ENCODE measurements at regions not wholly inside any gene's neighbourhood (a gene's known extent, or its start where the extent isn't known, plus 50 kb on each side); places are given as distances from the start of the nearest gene placed in this dataset.
A peak's percentile ranks its signal among the peaks of the same experiment; 100 is the strongest.

GRCh38 chr6:100121854-100122609 is 128.0 kb upstream of the MCHR2 start:
- Mint-ChIP-seq H3K27me3 (ENCODE audit: low read depth) (peaks cover 6% of the 10 kb centered on the region), H3K36me3 (ENCODE audit: low read depth) (no peaks in the 10 kb centered on the region), H3K4me3 (no peak overlapping the region), H3K4me1 (no peaks in the 10 kb centered on the region), H3K9me3 (no peaks in the 10 kb centered on the region), H3K27ac (no peak overlapping the region)
- no peak for TF ChIP-seq CTCF (IDR thresholded peaks at IDR 0.05; ENCODE audit: unreplicated experiment in 3 of 3)

- H3K9me3 Mint-ChIP-seq = no peaks in the 10 kb centered on the region
- no peaks in the 10 kb centered on the region for H3K4me1 Mint-ChIP-seq
- no peak for TF ChIP-seq CTCF (IDR thresholded peaks at IDR 0.05; ENCODE audit: unreplicated experiment in 3 of 3)
- no peak overlapping the region for H3K4me3 Mint-ChIP-seq
- no peaks in the 10 kb centered on the region for H3K36me3 Mint-ChIP-seq (ENCODE audit: low read depth)
- peaks cover 5% of the 10 kb centered on the region for H3K27me3 Mint-ChIP-seq (ENCODE audit: low read depth)
- H3K27ac Mint-ChIP-seq = no peak overlapping the region
Measured at GRCh38 chr6:100119261-100119660, 125.2 kb upstream of the MCHR2 start.

GRCh38 chr6:100118301-100118700 is 124.3 kb upstream of the MCHR2 start:
- no peaks in the 10 kb centered on the region for H3K36me3 Mint-ChIP-seq (ENCODE audit: low read depth)
- no peak overlapping the region for H3K27ac Mint-ChIP-seq
- no peak overlapping the region for H3K4me3 Mint-ChIP-seq
- H3K4me1 Mint-ChIP-seq = no peaks in the 10 kb centered on the region
- no peaks in the 10 kb centered on the region for H3K27me3 Mint-ChIP-seq (ENCODE audit: low read depth)
- H3K9me3 Mint-ChIP-seq = no peaks in the 10 kb centered on the region
- TF ChIP-seq CTCF (IDR thresholded peaks at IDR 0.05; ENCODE audit: unreplicated experiment in 3 of 3) = no peak

GRCh38 chr6:100117680-100118079 is 123.7 kb upstream of the MCHR2 start:
- Mint-ChIP-seq H3K9me3 (no peaks in the 10 kb centered on the region), H3K36me3 (ENCODE audit: low read depth) (no peaks in the 10 kb centered on the region), H3K27ac (no peak overlapping the region), H3K4me3 (no peak overlapping the region), H3K27me3 (ENCODE audit: low read depth) (peaks cover 4% of the 10 kb centered on the region), H3K4me1 (peaks cover 5% of the 10 kb centered on the region)
- TF ChIP-seq CTCF (IDR thresholded peaks at IDR 0.05; ENCODE audit: unreplicated experiment in 3 of 3) = no peak

GRCh38 chr6:100116411-100117194 is 122.6 kb upstream of the MCHR2 start:
- Mint-ChIP-seq H3K9me3 (no peaks in the 10 kb centered on the region), H3K4me3 (no peak overlapping the region), H3K36me3 (ENCODE audit: low read depth) (no peaks in the 10 kb centered on the region), H3K4me1 (peaks cover 5% of the 10 kb centered on the region), H3K27me3 (ENCODE audit: low read depth) (peaks cover 4% of the 10 kb centered on the region), H3K27ac (no peak overlapping the region)
- TF ChIP-seq CTCF (IDR thresholded peaks at IDR 0.05; ENCODE audit: unreplicated experiment in 3 of 3) = peak; percentile 82 to 89 (median 85)
